Hematopoietic multipotent progenitor cell treated with erythropoietin and hydrocortisone succinate and interleukin-3 and kit ligand, for 6 days (in vitro differentiated cells): ENCODE measurements at regions not wholly inside any gene's neighbourhood (a gene's known extent, or its start where the extent isn't known, plus 50 kb on each side); places are given as distances from the start of the nearest gene placed in this dataset.
A peak's percentile ranks its signal among the peaks of the same experiment; 100 is the strongest.

Source experiments
- DNase-seq: peaks from one replicate; pipeline ENCODE4 v3.0.0-alpha.2; 2015

GRCh38 chr20:11270566-11270965 lies 596.8 kb upstream of the JAG1 start:
- no peak for DNase-seq

- DNase-seq: no peak
Measured at GRCh38 chr20:11271319-11271718, 597.5 kb upstream of the JAG1 start.

GRCh38 chr20:11271920-11272594 lies 598.3 kb upstream of the JAG1 start:
- no peak for DNase-seq

- peak; percentile 55 for DNase-seq
Measured at GRCh38 chr20:11274141-11274594, 600.4 kb upstream of the JAG1 start.

- DNase-seq: no peak
Measured at GRCh38 chr20:11275740-11276139, 601.9 kb upstream of the JAG1 start.

DNA sequence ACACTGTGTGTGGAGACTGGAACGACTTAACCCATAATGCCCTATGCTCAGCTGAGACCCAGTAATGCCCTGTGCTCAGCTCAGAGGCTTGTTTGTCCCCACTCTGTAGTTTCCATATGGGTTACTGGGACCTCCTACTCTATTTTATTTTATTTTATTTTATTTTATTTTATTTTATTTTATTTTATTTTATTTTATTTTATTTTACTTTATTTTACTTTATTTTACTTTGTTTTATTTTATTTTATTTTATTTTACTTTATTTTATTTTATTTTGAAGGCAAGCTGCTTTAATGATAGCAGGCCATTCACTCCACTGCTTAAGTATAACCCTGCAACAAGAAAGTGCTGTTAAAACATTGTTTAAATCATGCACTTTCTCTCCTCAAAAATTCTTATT lies 603.4 kb upstream of the JAG1 start:
- DNase-seq: no peak

DNA sequence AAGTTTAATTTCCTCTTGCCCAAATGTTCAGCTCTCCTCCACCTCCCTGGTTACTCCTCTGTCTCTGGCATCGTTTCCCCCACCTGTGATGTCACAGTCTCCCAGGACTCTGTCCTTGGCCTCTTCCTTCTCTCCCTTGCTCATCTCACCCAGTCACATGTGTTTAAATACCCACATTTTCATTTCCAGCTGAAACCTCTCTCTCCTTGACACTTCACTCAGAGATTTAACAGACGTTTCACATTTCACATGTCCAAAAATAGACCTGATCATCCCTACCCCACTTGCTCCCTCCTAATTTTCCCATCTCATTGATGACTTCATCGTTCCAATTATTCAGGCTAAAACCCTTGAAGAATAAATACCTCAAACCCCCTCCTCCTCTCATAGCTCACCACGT lies 604.1 kb upstream of the JAG1 start:
- no peak for DNase-seq

DNA sequence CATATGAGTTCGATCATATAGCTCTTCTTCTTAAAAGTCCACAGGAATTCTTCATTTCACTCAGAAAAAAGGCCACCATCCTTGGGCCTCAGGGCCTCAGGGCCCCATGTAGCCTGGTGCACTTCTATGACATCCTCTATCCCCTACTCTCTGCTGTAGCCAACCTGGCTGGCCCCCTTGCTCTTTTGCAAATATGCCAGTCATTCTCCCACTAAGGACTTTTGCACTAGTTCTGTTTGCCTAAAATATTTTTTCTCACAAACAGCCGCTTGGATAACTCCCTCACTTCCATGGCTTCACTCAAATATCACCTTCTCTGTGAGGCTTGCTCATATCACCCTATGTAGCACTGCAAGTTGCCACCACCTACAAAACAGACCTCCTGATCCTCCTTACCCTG lies 604.7 kb upstream of the JAG1 start:
- DNase-seq: no peak

- DNase-seq: no peak
Measured at GRCh38 chr20:11281240-11281639, 607.4 kb upstream of the JAG1 start.

DNA sequence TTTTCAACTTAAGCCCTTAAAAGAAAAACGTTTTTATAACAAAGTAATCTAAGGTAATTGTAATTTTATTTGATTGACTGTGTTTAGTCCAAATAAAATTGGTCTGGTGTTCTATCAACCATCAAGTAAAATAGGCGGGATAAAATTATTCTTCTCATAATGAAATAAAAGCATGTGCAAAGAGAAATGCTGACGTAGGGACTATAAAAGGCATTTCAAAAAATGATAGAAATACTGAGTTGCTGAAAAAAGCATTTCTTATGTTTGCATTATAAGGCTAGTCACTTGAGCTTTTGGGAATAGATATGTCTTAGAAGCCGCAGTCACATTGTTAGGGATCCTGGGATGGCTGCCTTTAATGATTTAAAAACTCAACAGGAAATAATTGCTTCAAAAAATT lies 608.0 kb upstream of the JAG1 start:
- no peak for DNase-seq

- DNase-seq: no peak
Measured at GRCh38 chr20:11287126-11287525, 613.3 kb upstream of the JAG1 start.

- DNase-seq: no peak
Measured at GRCh38 chr20:11296221-11296620, 621.5 kb upstream of the BTBD3 start.

DNA sequence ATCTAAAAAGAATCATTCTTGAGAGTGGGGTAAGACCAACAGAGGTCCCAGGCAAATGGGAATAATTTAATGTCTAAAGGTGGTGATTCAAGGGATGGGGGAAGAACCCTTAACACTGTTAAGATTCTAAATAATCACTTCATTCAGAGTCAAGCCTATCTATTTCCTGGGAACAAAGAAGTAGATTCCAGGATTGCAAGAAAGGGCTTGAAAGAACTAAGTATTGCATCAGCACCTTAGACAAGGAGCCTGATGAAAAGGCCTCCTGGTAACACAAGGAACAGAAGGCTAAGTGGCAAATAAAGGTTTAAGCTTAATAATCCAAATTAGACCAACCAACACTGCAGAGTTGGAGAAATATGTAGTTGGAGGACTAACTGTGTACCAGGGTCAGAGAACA lies 620.7 kb upstream of the BTBD3 start:
- no peak for DNase-seq

DNA sequence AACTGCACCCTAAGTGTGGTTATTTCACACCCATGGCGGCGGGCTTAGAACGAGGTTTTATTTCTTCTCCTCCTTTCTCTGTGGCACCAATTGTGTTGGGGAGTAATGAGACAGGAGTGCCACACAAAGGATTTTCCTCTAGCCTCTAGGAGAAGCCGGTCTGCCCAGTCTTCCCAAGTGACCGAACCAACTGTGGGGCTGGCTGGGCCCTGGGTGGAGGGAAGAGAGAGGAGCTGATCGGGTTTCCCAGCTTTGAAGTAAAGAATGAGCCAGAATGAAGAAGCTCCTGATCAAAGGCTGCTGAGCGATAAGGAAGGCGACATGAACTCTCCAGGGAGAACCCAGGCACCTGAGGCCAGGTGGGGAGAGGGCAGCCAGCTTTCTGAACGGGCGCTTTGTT lies 616.0 kb upstream of the BTBD3 start:
- no peak for DNase-seq

- DNase-seq: no peak
Measured at GRCh38 chr20:11302436-11302835, 615.3 kb upstream of the BTBD3 start.

GRCh38 chr20:11304795-11305194 lies 612.9 kb upstream of the BTBD3 start:
- DNase-seq: no peak

DNA sequence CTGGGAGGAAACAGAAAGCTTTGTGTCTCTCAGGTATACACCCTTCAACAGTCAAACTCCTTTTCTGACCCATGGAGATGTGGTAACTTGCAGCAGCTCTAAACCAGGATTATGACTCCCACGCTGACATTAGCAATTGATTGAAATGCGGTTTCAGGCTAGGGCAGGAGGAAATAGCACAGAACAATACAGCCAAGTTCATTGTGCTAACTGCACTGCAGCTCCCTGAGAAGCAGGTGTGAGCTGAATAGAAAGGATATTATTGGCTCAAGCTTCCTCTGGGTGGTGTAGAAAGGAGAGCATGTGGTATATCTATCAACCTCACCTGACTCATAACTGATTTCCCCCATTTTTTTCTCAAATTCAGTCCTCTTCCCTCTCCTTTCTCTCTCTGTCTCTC lies 612.3 kb upstream of the BTBD3 start:
- no peak for DNase-seq

- no peak for DNase-seq
Measured at GRCh38 chr20:11311659-11312224, 606.0 kb upstream of the BTBD3 start.

DNA sequence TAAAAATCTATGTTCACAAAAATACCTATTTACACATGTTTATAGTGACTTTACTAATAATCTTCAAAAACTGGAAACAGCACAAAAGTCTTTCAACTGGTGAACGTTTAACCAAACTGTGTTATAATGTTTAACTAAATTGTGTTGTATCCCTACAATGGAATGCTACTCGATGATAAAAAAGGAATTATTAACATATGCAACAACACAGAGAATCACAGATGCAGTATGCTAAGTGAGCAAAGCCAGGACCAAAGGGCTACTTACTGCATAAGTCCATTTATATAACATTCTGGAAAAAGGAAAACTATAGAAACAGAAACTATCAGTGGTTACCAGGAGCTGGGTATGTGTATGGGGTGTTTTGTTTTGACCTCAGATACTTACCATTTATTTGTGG lies 602.2 kb upstream of the BTBD3 start:
- no peak for DNase-seq

- no peak for DNase-seq
Measured at GRCh38 chr20:11316244-11316643, 601.4 kb upstream of the BTBD3 start.

DNA sequence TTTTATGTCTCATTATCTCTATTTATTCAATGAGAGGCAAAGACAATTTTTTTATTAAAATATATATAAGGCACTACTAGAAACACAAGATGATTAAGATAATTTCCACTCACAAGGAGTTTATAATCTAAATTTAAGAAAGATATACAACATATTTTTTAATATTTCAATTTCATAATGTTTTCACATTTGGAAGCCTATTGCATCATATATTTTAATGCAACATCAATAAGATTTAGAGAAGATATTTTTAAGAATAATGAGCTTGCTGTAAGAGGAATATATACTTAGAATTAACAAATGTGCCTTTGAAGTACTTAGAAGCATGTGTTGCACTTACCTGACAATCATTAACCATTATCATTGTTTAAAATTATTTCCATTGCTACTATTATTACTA lies 597.7 kb upstream of the BTBD3 start:
- DNase-seq: no peak

DNA sequence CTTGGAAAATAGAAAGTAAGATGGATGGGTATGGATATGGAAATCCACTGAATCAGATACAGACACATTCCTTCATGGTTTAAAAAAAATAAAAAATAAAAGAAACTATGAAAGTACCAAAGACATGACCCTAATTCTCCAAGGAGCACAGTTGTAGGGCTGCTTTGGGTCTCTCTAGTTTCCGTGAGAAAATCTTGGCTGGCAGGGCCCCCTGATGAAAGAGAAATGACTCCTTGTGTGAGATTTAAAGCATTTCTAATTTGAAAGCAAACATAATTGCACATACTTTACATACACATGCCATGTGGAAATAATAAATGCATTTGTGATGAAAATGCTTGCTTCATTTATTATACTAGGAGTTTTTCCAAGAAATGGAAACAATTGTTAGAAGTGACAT lies 593.9 kb upstream of the BTBD3 start:
- no peak for DNase-seq

DNA sequence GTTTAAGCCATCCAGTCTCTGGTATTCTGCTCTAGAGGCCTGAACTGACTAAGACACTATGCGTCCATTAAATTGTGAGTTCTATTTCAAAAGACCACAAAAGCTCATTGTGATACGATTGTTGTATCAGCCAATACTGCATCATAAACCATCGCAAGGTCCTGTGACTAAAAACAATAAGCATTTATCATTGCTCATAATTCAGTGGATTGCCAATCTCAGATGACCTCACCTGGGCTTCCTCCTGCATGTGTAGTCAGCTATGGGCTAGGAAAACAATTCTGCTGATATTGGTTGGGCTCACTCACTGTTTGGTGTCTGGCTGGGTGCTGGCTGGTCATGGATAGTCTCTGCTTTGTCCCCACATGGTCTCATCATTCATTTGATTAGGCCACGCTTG lies 592.7 kb upstream of the BTBD3 start:
- no peak for DNase-seq

GRCh38 chr20:11328839-11329238 lies 588.9 kb upstream of the BTBD3 start:
- DNase-seq: no peak

DNA sequence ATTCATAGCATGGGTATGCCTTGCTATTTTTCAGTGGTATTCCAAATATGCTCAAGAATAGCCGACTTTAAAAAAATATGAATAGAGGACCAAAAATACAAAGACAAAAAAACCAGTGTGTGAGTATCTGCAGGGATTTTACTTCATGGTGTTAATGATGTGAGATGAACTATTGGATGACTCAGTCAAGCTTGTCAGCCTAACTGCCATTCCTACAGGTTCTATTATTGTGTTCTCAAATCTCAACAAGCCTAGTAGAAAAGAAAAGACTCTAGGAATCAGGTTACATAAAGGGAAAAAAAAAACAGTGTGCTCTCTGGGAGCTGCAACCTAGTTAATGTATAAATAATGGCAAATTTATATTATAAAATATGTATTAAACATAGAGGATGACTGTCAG lies 588.4 kb upstream of the BTBD3 start:
- DNase-seq: no peak
